ENCODE measurements at regions not wholly inside any gene's neighbourhood (a gene's known extent, or its start where the extent isn't known, plus 50 kb on each side); places are given as distances from the start of the nearest gene placed in this dataset.

- TF ChIP-seq ELF4 (CRISPR knock-in tag; IDR thresholded peaks at IDR 0.05; ENCODE audit: borderline replicate concordance) (no peak), AKNA (CRISPR knock-in tag; IDR thresholded peaks at IDR 0.05; ENCODE audit: borderline replicate concordance) (no peak), PBX2 (CRISPR knock-in tag; IDR thresholded peaks at IDR 0.05) (no peak), SNAPC2 (CRISPR knock-in tag; IDR thresholded peaks at IDR 0.05) (no peak), ZMAT5 (CRISPR knock-in tag; IDR thresholded peaks at IDR 0.05; ENCODE audit: borderline replicate concordance, low read depth) (no peak), POLR2G (IDR thresholded peaks at IDR 0.05; ENCODE audit: low read depth, low read length) (no peak), ZNF580 (CRISPR knock-in tag; IDR thresholded peaks at IDR 0.05; ENCODE audit: borderline replicate concordance, low read depth) (no peak), ZNF333 (CRISPR knock-in tag; IDR thresholded peaks at IDR 0.05; ENCODE audit: borderline replicate concordance) (no peak)
These were observed 555.1 kb upstream of the SALL3 start (continued) for GRCh38 chr18:78424403-78425018.

Data from HepG2 (cell line).